H9 (cell line): ENCODE measurements at regions not wholly inside any gene's neighbourhood (a gene's known extent, or its start where the extent isn't known, plus 50 kb on each side); places are given as distances from the start of the nearest gene placed in this dataset.

Source experiments
- DNase-seq: peaks from one replicate; pipeline ENCODE4 v3.0.0-alpha.2; 2017
- H2AFZ ChIP-seq: one replicate; pipeline ENCODE4 v1.6.1; 2013; ENCODE audit warnings: mild to moderate bottlenecking, low read length, control low read depth, moderate library complexity
- H2AK5ac ChIP-seq: 2 replicates; pipeline ENCODE4 v1.6.1; 2013; ENCODE audit warnings: low read length, control low read depth, mixed read lengths; ENCODE audit not compliant: insufficient read length
- H2BK120ac ChIP-seq: one replicate; pipeline ENCODE4 v1.6.1; 2013; ENCODE audit warnings: low read depth, mild to moderate bottlenecking, low read length, control low read depth, inconsistent platforms; ENCODE audit not compliant: poor library complexity, severe bottlenecking
- H2BK12ac ChIP-seq: 2 replicates; pipeline ENCODE4 v1.6.1; 2013; ENCODE audit warnings: low read length, control low read depth, mixed read lengths, low read depth; ENCODE audit not compliant: insufficient read length
- H2BK15ac ChIP-seq: 2 replicates; pipeline ENCODE4 v1.6.1; 2013; ENCODE audit warnings: low read depth, low read length, control low read depth
- H2BK20ac ChIP-seq: one replicate; pipeline ENCODE4 v1.6.1; 2013; ENCODE audit warnings: low read depth, mild to moderate bottlenecking, low read length, control low read depth, inconsistent platforms; ENCODE audit not compliant: poor library complexity, severe bottlenecking
- H2BK5ac ChIP-seq: 2 replicates; pipeline ENCODE4 v1.6.1; 2013; ENCODE audit warnings: low read length, control low read depth, mixed read lengths; ENCODE audit not compliant: insufficient read length
- H3K14ac ChIP-seq: 2 replicates; pipeline ENCODE4 v1.6.1; 2013; ENCODE audit warnings: low read length, control low read depth; ENCODE audit not compliant: insufficient read depth
- H3K18ac ChIP-seq: 2 replicates; pipeline ENCODE4 v1.6.1; 2013; ENCODE audit warnings: low read depth, mild to moderate bottlenecking, mixed read lengths, low read length, control low read depth; ENCODE audit not compliant: insufficient read length
- H3K23ac ChIP-seq: 2 replicates; pipeline ENCODE4 v1.6.1; 2013; ENCODE audit warnings: low read length, control low read depth, mixed read lengths, low read depth; ENCODE audit not compliant: insufficient read length
- H3K23me2 ChIP-seq: 2 replicates; pipeline ENCODE4 v1.6.1; 2013; ENCODE audit warnings: low read depth, mild to moderate bottlenecking, mixed read lengths, low read length, control low read depth; ENCODE audit not compliant: insufficient read length, poor library complexity, severe bottlenecking
- H3K27ac ChIP-seq: 2 replicates; pipeline ENCODE4 v1.5.1; 2013; ENCODE audit warnings: low read length, control low read depth, mixed read lengths, low read depth; ENCODE audit not compliant: insufficient read length
- H3K27me3 ChIP-seq: 2 replicates; pipeline ENCODE4 v1.6.1; 2013; ENCODE audit warnings: low read length, control low read depth, inconsistent platforms; ENCODE audit not compliant: insufficient read depth
- H3K4ac ChIP-seq: 2 replicates; pipeline ENCODE4 v1.6.1; 2013; ENCODE audit warnings: low read depth, mild to moderate bottlenecking, control low read depth, inconsistent platforms, low read length, moderate library complexity
- H3K4me1 ChIP-seq: 2 replicates; pipeline ENCODE4 v1.6.1; 2013; ENCODE audit warnings: low read length, control low read depth, inconsistent platforms; ENCODE audit not compliant: insufficient read depth
- H3K4me2 ChIP-seq: 2 replicates; pipeline ENCODE4 v1.6.1; 2013; ENCODE audit warnings: low read length, control low read depth, mixed read lengths; ENCODE audit not compliant: insufficient read length, insufficient read depth
- H3K56ac ChIP-seq: 2 replicates; pipeline ENCODE4 v1.6.1; 2013; ENCODE audit warnings: low read depth, mild to moderate bottlenecking, mixed read lengths, low read length, control low read depth; ENCODE audit not compliant: insufficient read length
- H3K79me1 ChIP-seq: 2 replicates; pipeline ENCODE4 v1.6.1; 2013; ENCODE audit warnings: low read depth, mild to moderate bottlenecking, moderate library complexity, low read length, control low read depth, inconsistent platforms; ENCODE audit not compliant: insufficient read depth, poor library complexity, severe bottlenecking
- H3K79me2 ChIP-seq: 2 replicates; pipeline ENCODE4 v1.6.1; 2013; ENCODE audit warnings: low read length, control low read depth, inconsistent platforms; ENCODE audit not compliant: insufficient read depth
- H3K9ac ChIP-seq: 2 replicates; pipeline ENCODE4 v1.6.1; 2013; ENCODE audit warnings: low read length, control low read depth, mixed read lengths; ENCODE audit not compliant: insufficient read length; ENCODE audit errors: extremely low read depth
- H3K9me3 ChIP-seq: one replicate; pipeline ENCODE4 v1.6.1; 2013; ENCODE audit warnings: low read depth, low read length, inconsistent platforms; ENCODE audit not compliant: control insufficient read depth
- H3T11ph ChIP-seq: one replicate; pipeline ENCODE4 v1.6.1; 2013; ENCODE audit warnings: mild to moderate bottlenecking, low read length, control low read depth, inconsistent platforms
- H4K20me1 ChIP-seq: one replicate; pipeline ENCODE4 v1.6.1; 2013; ENCODE audit not compliant: control insufficient read depth, insufficient read length, insufficient read depth
- H4K5ac ChIP-seq: 2 replicates; pipeline ENCODE4 v1.6.1; 2013; ENCODE audit warnings: low read depth, mild to moderate bottlenecking, mixed read lengths, low read length, control low read depth; ENCODE audit not compliant: insufficient read length
- H4K8ac ChIP-seq: replicated peaks from 2 replicates; pipeline ENCODE4 v1.6.1; 2013; ENCODE audit warnings: low read length, control low read depth, mixed read lengths, low read depth; ENCODE audit not compliant: insufficient read length
- H4K91ac ChIP-seq: 2 replicates; pipeline ENCODE4 v1.6.1; 2013; ENCODE audit warnings: low read depth, mild to moderate bottlenecking, moderate library complexity, mixed read lengths, low read length, control low read depth; ENCODE audit not compliant: insufficient read length
- H3K27ac Mint-ChIP-seq, 3 experiments: 2 replicates in 2 of 3; 3 replicates in 1 of 3; pipeline ENCODE4 v1.8.0; 2020 to 2021; ENCODE audit warnings: mixed read lengths in 3 of 3, mild to moderate bottlenecking in 1 of 3, moderate library complexity in 1 of 3
- H3K27me3 Mint-ChIP-seq: 2 replicates; pipeline ENCODE4 v1.8.0; 2021; ENCODE audit warnings: low read depth, mild to moderate bottlenecking, moderate library complexity, mixed read lengths
- H3K36me3 Mint-ChIP-seq, 3 experiments: 2 replicates in 2 of 3; 3 replicates in 1 of 3; pipeline ENCODE4 v1.8.0; 2020 to 2021; ENCODE audit warnings: low read depth in 3 of 3, mixed read lengths in 3 of 3; ENCODE audit not compliant: insufficient read depth in 1 of 3
- H3K4me1 Mint-ChIP-seq, 2 experiments: 2 replicates each; pipeline ENCODE4 v1.8.0; 2020; ENCODE audit warnings: mixed read lengths in 2 of 2
- H3K4me3 Mint-ChIP-seq, 2 experiments: 2 replicates in 1 of 2; 3 replicates in 1 of 2; pipeline ENCODE4 v1.8.0; 2020 to 2021; ENCODE audit warnings: mild to moderate bottlenecking in 2 of 2, mixed read lengths in 2 of 2, moderate library complexity in 1 of 2
- H3K9me3 Mint-ChIP-seq, 2 experiments: 2 replicates in 1 of 2; 3 replicates in 1 of 2; pipeline ENCODE4 v1.8.0; 2020; ENCODE audit warnings: mild to moderate bottlenecking in 2 of 2, mixed read lengths in 2 of 2, moderate library complexity in 1 of 2
- CTCF ChIP-seq: fragments of 200-600 bp; sonication (generic); conservative IDR thresholded peaks from 3 replicates; pipeline ENCODE4 v1.8.0; 2021; ENCODE audit warnings: antibody characterized with exemption, mild to moderate bottlenecking
- WGBS: extraction: QIAGEN DNeasy Blood & Tissue Kit; methylation state at CpG from one replicate; pipeline ENCODE4 v1.1.7; 2013; ENCODE audit warnings: missing lambda C conversion rate, low lambda C conversion rate, mixed read lengths; ENCODE audit not compliant: insufficient read length; ENCODE audit errors: extremely low coverage; 5-methylcytosine and 5-hydroxymethylcytosine counted together

- WGBS, result no CpG with 5 or more reads among the region's 2 CpGs
- Histone ChIP-seq H2BK12ac (no peak overlapping the region), H2AFZ (no peak overlapping the region), H3K56ac (no peak overlapping the region), H3K18ac (no peak overlapping the region), H2AK5ac (no peak overlapping the region), H2BK120ac (no peak overlapping the region), H2BK15ac (no peak overlapping the region), H4K91ac (no peak overlapping the region), H3K14ac (no peak overlapping the region), H3K9me3 (no peaks in the 10 kb centered on the region), H4K5ac (no peak overlapping the region), H3K4me1 (peaks cover 14% of the 10 kb centered on the region; the same call in 1 of the 2 replicates), H3K27me3 (no peaks in the 10 kb centered on the region), H3K27ac (no peak overlapping the region), H3K4ac (no peak overlapping the region), H4K8ac (no peak overlapping the region), H3K79me1 (no peaks in the 10 kb centered on the region), H3K4me2 (no peak overlapping the region), H2BK5ac (no peak overlapping the region), H2BK20ac (no peak overlapping the region), H3K23me2 (no peaks in the 10 kb centered on the region), H3K79me2 (no peaks in the 10 kb centered on the region), H3K23ac (no peak overlapping the region), H4K20me1 (no peaks in the 10 kb centered on the region), H3K9ac (no peak overlapping the region), H3T11ph (no peak overlapping the region)
- H3K4me3 Mint-ChIP-seq, result no peak overlapping the region
- no peak for TF ChIP-seq CTCF
- H3K36me3 Mint-ChIP-seq, result no peaks in the 10 kb centered on the region
- no peak overlapping the region; a peak in 1 of 7 replicates for H3K27ac Mint-ChIP-seq
- no peaks in the 10 kb centered on the region for H3K27me3 Mint-ChIP-seq
- H3K9me3 Mint-ChIP-seq, result no peaks in the 10 kb centered on the region
- H3K4me1 Mint-ChIP-seq, result peaks cover 49 to 50% of the 10 kb centered on the region in 2 experiments
- no peak for DNase-seq
These were observed 371.4 kb downstream of the SOX2 start for GRCh38 chr3:182083112-182083511.
